Prostate gland (tissue), 2 donors: ENCODE measurements at regions not wholly inside any gene's neighbourhood (a gene's known extent, or its start where the extent isn't known, plus 50 kb on each side); places are given as distances from the start of the nearest gene placed in this dataset.

Source experiments
- DNase-seq: peaks from one replicate; pipeline ENCODE4 v3.0.0-alpha.2; 2019; ENCODE audit warnings: low spot score
- H3K27ac ChIP-seq, 2 donors: fragments of 200-600 bp; sonication (generic); 2 replicates each; pipeline ENCODE4 v1.5.1; 2017 to 2019
- H3K27me3 ChIP-seq: fragments of 200-600 bp; sonication (generic); replicated peaks from 2 replicates; pipeline ENCODE4 v1.5.1; 2019; ENCODE audit not compliant: insufficient read depth
- H3K36me3 ChIP-seq, 2 donors: fragments of 200-600 bp; sonication (generic); 1 replicate in 1 of 2; 2 replicates in 1 of 2; pipeline versions ENCODE4 v1.5.1 to v1.8.1; 2017 to 2019
- H3K4me1 ChIP-seq: fragments of 200-600 bp; sonication (generic); replicated peaks from 2 replicates; pipeline ENCODE4 v1.5.1; 2019
- H3K4me3 ChIP-seq, 2 donors: fragments of 200-600 bp; sonication (generic); 2 replicates each; pipeline ENCODE4 v1.5.1; 2017 to 2019
- H3K9me3 ChIP-seq: fragments of 200-600 bp; sonication (generic); 2 replicates; pipeline ENCODE4 v1.5.1; 2017
- CTCF ChIP-seq, 4 experiments: fragments of 200-600 bp in 2 of 4; fragments of 450-650 bp in 2 of 4; sonication (generic) in 2 of 4; IDR thresholded peaks; 1 replicate in 3 of 4; 2 replicates in 1 of 4; pipeline ENCODE4 v1.5.1; 2016 to 2019; ENCODE audit warnings: antibody characterized with exemption in 4 of 4, mild to moderate bottlenecking in 2 of 4, moderate library complexity in 2 of 4
- POLR2A ChIP-seq: fragments of 450-650 bp; IDR thresholded peaks from one replicate; pipeline ENCODE4 v1.6.1; 2016; ENCODE audit warnings: antibody characterized with exemption, mild to moderate bottlenecking
- POLR2AphosphoS5 ChIP-seq: sonication (generic); formaldehyde crosslinking; IDR thresholded peaks from one replicate; pipeline ENCODE4 v1.6.1; 2017; ENCODE audit warnings: antibody characterized with exemption
- WGBS: methylation state at CpG from one replicate; pipeline ENCODE4 v1.1.5; 2018; 5-methylcytosine and 5-hydroxymethylcytosine counted together
- intact Hi-C: fragments of 100-400 bp; cut with DNase I; formaldehyde crosslinking; loops from one replicate; pipeline ENCODE4 v1.14.2; 2022

GRCh38 chr5:102663749-102664530 lies 91.2 kb upstream of the PAM start:
- no peak overlapping the region for H3K4me3 ChIP-seq
- 31% methylated on average over 1 of the region's 1 CpG for WGBS
- no peaks in the 10 kb centered on the region for H3K27me3 ChIP-seq
- intact Hi-C loops = no loop called here
- no peak overlapping the region for H3K27ac ChIP-seq
- H3K4me1 ChIP-seq = no peaks in the 10 kb centered on the region
- no peaks in the 10 kb centered on the region for H3K9me3 ChIP-seq
- no peaks in the 10 kb centered on the region for H3K36me3 ChIP-seq
- TF ChIP-seq CTCF (IDR thresholded peaks at IDR 0.05) = no peak
- TF ChIP-seq POLR2A = no peak
- TF ChIP-seq POLR2AphosphoS5 = no peak
- DNase-seq = no peak

- no peak for DNase-seq
- 62% methylated on average over 4 of the region's 4 CpGs for WGBS
- Histone ChIP-seq H3K4me3 (no peak overlapping the region), H3K4me1 (no peaks in the 10 kb centered on the region), H3K27me3 (no peaks in the 10 kb centered on the region), H3K9me3 (no peaks in the 10 kb centered on the region), H3K27ac (no peak overlapping the region), H3K36me3 (no peaks in the 10 kb centered on the region)
- TF ChIP-seq POLR2A (no peak), POLR2AphosphoS5 (no peak), CTCF (IDR thresholded peaks at IDR 0.05) (no peak)
- intact Hi-C loops = no loop called here
Measured at GRCh38 chr5:102664616-102665335, 90.3 kb upstream of the PAM start.

GRCh38 chr5:102666164-102666946 lies 88.8 kb upstream of the PAM start:
- Histone ChIP-seq H3K36me3 (no peaks in the 10 kb centered on the region), H3K4me3 (no peak overlapping the region), H3K27me3 (no peaks in the 10 kb centered on the region), H3K9me3 (no peaks in the 10 kb centered on the region), H3K4me1 (no peaks in the 10 kb centered on the region), H3K27ac (no peak overlapping the region)
- TF ChIP-seq CTCF (IDR thresholded peaks at IDR 0.05) (no peak), POLR2AphosphoS5 (no peak), POLR2A (no peak)
- no peak for DNase-seq
- WGBS = 56% methylated on average over 4 of the region's 4 CpGs
- intact Hi-C loops = no loop called here

- Histone ChIP-seq H3K27me3 (no peaks in the 10 kb centered on the region), H3K4me1 (no peaks in the 10 kb centered on the region), H3K36me3 (no peaks in the 10 kb centered on the region), H3K27ac (no peak overlapping the region), H3K4me3 (no peak overlapping the region), H3K9me3 (no peaks in the 10 kb centered on the region)
- no peak for TF ChIP-seq CTCF (IDR thresholded peaks at IDR 0.05)
- no peak for TF ChIP-seq POLR2A
- no peak for TF ChIP-seq POLR2AphosphoS5
- intact Hi-C loops = no loop called here
- DNase-seq = no peak
- WGBS = 57% methylated on average over 3 of the region's 3 CpGs
Measured at GRCh38 chr5:102668220-102668932, 86.7 kb upstream of the PAM start.
